ENCODE measurements at regions not wholly inside any gene's neighbourhood (a gene's known extent, or its start where the extent isn't known, plus 50 kb on each side); places are given as distances from the start of the nearest gene placed in this dataset.

- TF ChIP-seq ZNF384 (IDR thresholded peaks at IDR 0.05; ENCODE audit: borderline replicate concordance, low read depth, low read length) = no peak
- TF ChIP-seq RB1 (IDR thresholded peaks at IDR 0.05; ENCODE audit: borderline replicate concordance) = 0 out of 2 replicates have a peak, but pooled peaks have one; percentile 35
- peak; percentile 24; the same call in 1 of the 2 replicates for TF ChIP-seq ESRRA (IDR thresholded peaks at IDR 0.05; ENCODE audit: low read length)
- TF ChIP-seq CBX3 (IDR thresholded peaks at IDR 0.05; ENCODE audit: borderline replicate concordance, low read depth) = no peak
- no peak for TF ChIP-seq RBBP5 (conservative IDR thresholded peaks at IDR 0.05)
- TF ChIP-seq EP300 (IDR thresholded peaks at IDR 0.05; ENCODE audit: borderline replicate concordance in 1 of 2, control insufficient read depth in 1 of 2, low read depth in 2 of 2, low read length in 2 of 2) = no peak
- no peak for TF ChIP-seq JUND (IDR thresholded peaks at IDR 0.05; ENCODE audit: low read depth, low read length)
- TF ChIP-seq WRNIP1 (IDR thresholded peaks at IDR 0.05; ENCODE audit: borderline replicate concordance, low read depth, low read length) = no peak
- TF ChIP-seq RAD21 (IDR thresholded peaks at IDR 0.05; ENCODE audit: insufficient read depth, low read depth, low read length) = peak; percentile 94
- no peak for TF ChIP-seq SP1 (IDR thresholded peaks at IDR 0.05; ENCODE audit: low read depth, low read length)
- TF ChIP-seq, protein P1, sequence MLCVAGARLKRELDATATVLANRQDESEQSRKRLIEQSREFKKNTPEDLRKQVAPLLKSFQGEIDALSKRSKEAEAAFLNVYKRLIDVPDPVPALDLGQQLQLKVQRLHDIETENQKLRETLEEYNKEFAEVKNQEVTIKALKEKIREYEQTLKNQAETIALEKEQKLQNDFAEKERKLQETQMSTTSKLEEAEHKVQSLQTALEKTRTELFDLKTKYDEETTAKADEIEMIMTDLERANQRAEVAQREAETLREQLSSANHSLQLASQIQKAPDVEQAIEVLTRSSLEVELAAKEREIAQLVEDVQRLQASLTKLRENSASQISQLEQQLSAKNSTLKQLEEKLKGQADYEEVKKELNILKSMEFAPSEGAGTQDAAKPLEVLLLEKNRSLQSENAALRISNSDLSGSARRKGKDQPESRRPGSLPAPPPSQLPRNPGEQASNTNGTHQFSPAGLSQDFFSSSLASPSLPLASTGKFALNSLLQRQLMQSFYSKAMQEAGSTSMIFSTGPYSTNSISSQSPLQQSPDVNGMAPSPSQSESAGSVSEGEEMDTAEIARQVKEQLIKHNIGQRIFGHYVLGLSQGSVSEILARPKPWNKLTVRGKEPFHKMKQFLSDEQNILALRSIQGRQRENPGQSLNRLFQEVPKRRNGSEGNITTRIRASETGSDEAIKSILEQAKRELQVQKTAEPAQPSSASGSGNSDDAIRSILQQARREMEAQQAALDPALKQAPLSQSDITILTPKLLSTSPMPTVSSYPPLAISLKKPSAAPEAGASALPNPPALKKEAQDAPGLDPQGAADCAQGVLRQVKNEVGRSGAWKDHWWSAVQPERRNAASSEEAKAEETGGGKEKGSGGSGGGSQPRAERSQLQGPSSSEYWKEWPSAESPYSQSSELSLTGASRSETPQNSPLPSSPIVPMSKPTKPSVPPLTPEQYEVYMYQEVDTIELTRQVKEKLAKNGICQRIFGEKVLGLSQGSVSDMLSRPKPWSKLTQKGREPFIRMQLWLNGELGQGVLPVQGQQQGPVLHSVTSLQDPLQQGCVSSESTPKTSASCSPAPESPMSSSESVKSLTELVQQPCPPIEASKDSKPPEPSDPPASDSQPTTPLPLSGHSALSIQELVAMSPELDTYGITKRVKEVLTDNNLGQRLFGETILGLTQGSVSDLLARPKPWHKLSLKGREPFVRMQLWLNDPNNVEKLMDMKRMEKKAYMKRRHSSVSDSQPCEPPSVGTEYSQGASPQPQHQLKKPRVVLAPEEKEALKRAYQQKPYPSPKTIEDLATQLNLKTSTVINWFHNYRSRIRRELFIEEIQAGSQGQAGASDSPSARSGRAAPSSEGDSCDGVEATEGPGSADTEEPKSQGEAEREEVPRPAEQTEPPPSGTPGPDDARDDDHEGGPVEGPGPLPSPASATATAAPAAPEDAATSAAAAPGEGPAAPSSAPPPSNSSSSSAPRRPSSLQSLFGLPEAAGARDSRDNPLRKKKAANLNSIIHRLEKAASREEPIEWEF (IDR thresholded peaks at IDR 0.05; ENCODE audit: insufficient replicate concordance, low read depth, low read length) = no peak
- TF ChIP-seq YBX1 (IDR thresholded peaks at IDR 0.05) = no peak
- TF ChIP-seq SREBF2 (IDR thresholded peaks at IDR 0.05; ENCODE audit: low read length) = no peak
- TF ChIP-seq RCOR1 (conservative IDR thresholded peaks at IDR 0.05; ENCODE audit: low read depth, low read length) = no peak
- TF ChIP-seq PRDM15 (CRISPR knock-in tag; IDR thresholded peaks at IDR 0.05) = no peak
- no peak for TF ChIP-seq BHLHE40 (IDR thresholded peaks at IDR 0.05; ENCODE audit: borderline replicate concordance in 1 of 2, low read depth in 2 of 2, low read length in 1 of 2)
- 0 out of 2 replicates have a peak, but pooled peaks have one; percentile 46 for TF ChIP-seq MLLT1 (IDR thresholded peaks at IDR 0.05)
These were observed 147.4 kb downstream of the SMIM20 start (continued) for GRCh38 chr4:26061248-26061986.
